ENCODE measurements at regions not wholly inside any gene's neighbourhood (a gene's known extent, or its start where the extent isn't known, plus 50 kb on each side); places are given as distances from the start of the nearest gene placed in this dataset.
A peak's percentile ranks its signal among the peaks of the same experiment; 100 is the strongest.

DNA sequence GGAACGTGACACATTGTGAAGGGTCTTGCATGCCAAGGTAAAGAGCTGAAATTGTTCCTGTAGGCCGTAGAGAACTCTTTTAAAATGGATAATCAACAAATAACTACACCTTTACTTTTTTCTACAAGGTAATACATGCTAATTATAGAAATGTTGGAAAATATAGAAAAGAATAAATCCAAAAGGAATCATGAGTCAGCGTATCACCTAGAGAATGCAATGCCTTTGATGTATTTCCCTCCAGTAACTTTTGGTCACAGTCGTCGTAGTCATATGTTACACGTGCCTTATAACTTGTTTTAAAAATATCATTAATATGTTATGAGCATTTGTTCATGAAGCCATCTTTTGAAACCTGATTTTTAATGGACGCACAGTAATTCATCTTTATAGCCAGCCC, 100.6 kb downstream of the LIPG start:
- DNase-seq (ENCODE audit: low read depth): no peak

DNA sequence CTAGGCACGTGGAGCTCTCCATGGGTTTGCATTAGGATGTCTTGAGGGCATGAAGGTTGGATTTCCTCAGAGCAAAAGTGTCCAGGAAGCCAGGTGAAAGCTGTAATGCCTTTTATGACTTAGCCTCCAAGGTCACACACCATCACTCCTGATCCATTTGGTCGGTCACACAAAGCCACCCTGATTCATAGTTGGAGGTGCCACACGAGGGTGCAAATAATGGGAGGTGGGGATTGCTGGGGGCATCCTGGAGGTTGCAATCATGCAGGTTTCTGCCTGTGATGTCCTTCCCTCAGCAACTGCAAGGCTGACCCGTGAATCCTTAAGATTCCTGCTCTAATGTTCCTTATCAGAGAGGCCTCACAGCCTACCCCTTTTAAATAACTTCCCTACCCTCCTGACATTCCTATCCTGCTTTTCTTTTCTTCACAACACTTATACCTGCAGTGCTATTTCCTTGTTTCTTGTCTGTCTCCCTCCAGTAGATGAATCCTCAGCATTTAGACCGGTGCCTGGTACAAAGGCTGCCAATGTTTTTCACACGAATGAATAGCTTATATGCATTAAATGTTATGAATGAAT, 97.1 kb downstream of the LIPG start:
- DNase-seq (ENCODE audit: low read depth): no peak

DNA sequence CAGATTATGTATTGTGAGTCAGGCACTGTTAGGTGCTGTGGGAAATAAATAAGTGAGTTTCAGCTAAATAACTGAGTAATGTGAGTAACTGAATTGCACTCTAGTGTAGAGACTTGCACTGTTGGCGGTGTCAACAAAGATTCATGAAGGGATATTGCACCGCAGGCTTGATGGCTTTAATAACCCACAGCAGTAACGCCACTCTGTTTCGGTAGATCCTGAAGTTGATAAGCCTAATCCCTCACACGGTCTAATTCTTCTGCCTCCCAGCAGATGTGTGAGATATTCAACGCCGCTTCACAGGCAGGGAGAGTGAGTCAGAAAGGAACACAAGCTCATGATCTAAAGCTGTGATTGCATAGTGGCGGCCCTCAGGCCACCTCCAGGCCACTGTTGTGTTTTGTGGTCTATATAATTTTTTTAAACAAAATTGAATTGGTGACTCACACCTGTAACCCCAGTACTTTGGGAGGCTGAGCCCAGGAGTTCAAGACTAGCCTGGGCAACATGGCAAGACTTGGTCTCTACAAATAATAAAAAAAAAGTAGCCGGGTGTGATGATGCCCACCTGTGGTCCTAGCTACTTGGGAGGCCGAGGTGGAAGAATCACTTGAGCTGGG, 94.3 kb downstream of the LIPG start:
- peak; percentile 41 for DNase-seq (ENCODE audit: low read depth)

DNA sequence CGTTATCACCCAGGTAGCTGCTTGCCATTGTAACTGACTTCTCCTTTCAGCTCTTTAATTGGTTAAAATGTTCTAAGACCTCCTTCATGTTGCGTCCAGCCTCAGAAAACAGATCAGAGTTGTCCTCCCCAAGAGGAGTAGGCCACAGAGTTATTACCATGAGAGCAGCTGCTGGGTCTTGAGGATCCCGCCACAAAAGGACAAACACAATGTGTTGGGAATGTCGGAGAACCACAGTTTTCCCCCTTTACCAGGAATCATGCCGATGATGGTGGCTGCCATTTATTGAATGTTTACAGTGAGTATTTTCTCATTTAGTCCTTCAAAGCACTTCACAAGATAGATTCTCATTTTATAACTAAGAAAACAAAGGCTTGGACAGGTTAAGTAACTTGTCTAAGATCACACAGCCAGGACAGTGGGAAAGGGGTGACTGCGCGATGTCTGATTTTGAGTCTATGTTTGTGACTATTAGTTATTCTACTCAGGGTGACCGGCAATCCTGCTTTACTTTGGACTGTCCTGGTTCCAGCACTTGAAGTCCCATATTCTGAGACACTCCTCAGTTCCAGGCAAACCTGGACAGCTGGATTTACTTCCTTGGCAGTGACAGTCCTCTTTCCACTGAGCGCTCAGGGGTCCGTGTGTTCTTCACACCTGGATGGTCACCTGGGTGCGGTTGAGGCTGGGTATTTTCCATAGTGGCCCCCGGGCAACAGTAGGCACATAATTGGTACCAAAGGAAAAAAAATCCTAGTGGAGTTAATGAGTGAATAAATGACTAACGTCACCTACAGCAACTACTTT, 93.6 kb downstream of the LIPG start:
- DNase-seq (ENCODE audit: low read depth): peak; percentile 61

DNA sequence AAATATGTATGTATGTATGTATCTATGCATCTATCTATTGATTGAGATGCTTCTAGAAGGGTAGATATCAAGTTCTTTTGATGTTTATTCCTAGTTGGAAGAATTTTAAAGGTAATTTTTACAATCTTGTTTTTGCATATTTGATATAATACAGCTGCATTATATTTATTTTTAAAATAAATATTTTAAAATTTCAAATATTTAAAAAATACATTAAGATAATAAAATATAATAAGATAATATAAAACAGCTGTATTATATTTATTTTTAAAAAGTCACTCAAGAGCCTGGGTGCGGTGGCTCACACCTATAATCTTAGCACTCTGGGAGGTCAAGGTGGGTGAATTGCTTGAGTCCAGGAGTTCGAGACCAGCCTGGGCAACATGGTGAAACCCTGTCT, 92.5 kb downstream of the LIPG start:
- DNase-seq (ENCODE audit: low read depth): no peak

DNA sequence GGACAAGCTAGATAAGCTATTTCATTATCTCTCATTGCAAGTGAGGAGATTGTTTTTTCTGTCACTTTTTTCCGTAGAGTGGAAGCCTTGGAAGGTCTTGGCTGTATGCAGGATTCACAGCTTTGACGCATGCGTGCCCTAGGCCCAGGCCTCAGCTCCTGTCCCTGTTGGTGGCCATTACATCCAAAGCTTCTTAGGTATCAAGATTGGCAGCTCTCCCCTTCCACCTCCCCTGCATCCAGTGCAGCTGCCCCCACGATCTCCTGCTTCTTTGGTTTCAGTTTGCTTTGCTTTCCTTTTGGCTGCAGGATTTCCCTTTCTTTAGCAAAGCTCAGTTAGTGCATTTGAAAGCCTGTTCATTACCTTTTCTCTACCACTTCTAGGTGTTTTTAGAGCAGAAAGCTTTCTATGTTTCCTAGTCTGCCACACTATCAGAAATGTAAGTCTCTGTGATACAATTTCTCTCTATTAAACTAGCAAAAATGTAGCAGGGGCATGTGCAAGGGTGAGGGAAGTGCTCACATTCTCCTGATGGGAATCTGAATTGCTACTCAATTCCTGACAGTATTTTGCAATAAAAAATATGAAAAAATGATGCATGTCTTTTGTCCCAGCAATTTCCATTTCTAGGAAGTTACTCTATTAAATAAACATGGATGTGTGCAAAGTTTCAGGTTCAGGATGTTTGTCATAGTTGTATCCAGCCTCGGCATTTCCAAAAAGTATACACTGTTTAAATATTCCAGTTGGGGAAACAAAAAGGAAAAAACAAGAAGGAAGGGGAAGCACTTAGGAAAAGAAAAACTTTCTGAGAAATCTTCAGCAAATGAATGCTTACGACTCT, 91.2 kb downstream of the LIPG start:
- DNase-seq (ENCODE audit: low read depth): peak; percentile 20

DNA sequence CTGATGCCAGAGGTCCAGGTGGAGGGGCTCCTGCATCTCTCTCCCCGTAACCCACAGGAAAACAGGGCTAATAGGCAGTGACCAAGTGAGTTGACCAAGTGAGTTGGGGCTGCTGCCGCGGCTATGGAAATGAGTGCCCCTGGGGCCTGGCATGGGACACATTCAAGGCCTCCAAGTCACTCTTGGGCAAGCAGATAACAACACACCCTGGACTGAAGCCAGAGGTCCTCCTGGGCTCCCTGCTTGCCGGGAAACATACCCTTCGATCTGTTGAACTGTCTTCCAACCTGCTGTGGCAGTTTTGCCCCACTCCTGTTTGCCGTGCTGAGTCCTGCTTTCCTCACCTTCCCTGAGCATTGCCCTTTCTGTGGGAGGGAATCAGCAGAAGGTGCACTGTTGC, 89.2 kb downstream of the LIPG start:
- no peak for DNase-seq (ENCODE audit: low read depth)

DNA sequence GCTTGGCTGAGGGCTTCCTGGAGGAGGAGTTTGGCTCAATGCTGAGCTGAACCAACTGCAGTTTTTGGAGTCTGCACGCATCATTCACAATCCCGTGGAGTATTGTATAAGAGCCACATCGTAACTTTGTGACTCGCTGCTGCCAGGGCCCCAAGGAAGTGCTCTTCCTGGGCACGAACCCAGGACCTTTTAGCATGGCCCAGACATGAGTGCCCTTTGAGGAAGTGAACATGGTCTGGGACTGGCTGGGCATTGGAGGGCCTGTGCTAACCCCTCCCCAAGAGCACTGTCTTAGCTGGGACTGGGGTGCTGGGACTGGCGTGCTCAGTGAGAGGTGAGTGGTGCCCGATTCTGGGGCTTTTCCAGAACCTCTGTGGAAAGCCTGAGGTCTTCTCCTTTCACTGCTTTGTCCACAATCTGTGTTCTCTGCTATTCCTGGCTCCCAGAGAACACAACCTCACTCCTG, 88.6 kb downstream of the LIPG start:
- DNase-seq (ENCODE audit: low read depth): peak; percentile 38

DNA sequence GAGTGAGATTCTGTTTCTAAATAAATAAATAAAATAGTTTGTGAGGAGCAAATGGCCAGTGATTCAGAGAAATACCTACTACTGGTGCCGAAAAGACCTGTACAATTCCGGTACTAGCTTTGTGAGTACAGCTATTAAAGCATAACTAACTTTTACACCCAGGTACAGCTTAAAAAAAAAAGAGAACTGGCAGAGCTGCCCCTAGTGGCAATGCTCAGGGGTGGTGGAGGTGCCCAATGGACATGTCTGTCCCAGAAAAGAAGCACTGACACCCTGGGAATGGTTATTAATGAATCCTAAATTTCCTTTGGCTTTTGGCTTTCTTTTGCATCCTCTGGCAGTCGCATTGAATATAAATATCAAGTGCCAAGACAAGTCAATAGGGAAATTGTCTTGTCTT, 87.0 kb downstream of the LIPG start:
- no peak for DNase-seq (ENCODE audit: low read depth)

Data from myocyte (in vitro differentiated cells).